AG04449 (cell line): ENCODE measurements at regions not wholly inside any gene's neighbourhood (a gene's known extent, or its start where the extent isn't known, plus 50 kb on each side); places are given as distances from the start of the nearest gene placed in this dataset.

Experiments used
- CTCF ChIA-PET: fragments of 350-600 bp; formaldehyde crosslinking; extraction: SDS; loops from one replicate; lab custom pipeline; 2021; ENCODE audit warnings: antibody characterized with exemption; lab: Yijun Ruan, JAX
- POLR2A ChIA-PET: fragments of 400-600, 350-600 bp; formaldehyde crosslinking; extraction: SDS; loops from one replicate; lab custom pipeline; 2020; ENCODE audit warnings: antibody characterized with exemption, inconsistent platforms; lab: Yijun Ruan, JAX
- DNase-seq: peaks from one replicate; pipeline ENCODE4 v3.0.0-alpha.2; 2010; ENCODE audit warnings: low read depth, low spot score
- H3K4me3 ChIP-seq: 2 replicates; pipeline ENCODE4 v1.5.1; 2011; ENCODE audit warnings: low read depth, mild to moderate bottlenecking, control low read depth, low read length
- TF ChIP-seq, protein P1 (sequence below): IDR thresholded peaks from one replicate; pipeline ENCODE4 v1.5.1; 2011; ENCODE audit warnings: mild to moderate bottlenecking, moderate library complexity, low read length, control low read depth, inconsistent platforms; ENCODE audit not compliant: insufficient read depth; ENCODE audit errors: missing control alignments

GRCh38 chr16:17617021-17617552 lies 146.3 kb upstream of the XYLT1 start:
- DNase-seq: no peak
- ChIA-PET POLR2A (no interaction called here), CTCF (no interaction called here)
- H3K4me3 ChIP-seq: no peak overlapping the region
- TF ChIP-seq, protein P1, sequence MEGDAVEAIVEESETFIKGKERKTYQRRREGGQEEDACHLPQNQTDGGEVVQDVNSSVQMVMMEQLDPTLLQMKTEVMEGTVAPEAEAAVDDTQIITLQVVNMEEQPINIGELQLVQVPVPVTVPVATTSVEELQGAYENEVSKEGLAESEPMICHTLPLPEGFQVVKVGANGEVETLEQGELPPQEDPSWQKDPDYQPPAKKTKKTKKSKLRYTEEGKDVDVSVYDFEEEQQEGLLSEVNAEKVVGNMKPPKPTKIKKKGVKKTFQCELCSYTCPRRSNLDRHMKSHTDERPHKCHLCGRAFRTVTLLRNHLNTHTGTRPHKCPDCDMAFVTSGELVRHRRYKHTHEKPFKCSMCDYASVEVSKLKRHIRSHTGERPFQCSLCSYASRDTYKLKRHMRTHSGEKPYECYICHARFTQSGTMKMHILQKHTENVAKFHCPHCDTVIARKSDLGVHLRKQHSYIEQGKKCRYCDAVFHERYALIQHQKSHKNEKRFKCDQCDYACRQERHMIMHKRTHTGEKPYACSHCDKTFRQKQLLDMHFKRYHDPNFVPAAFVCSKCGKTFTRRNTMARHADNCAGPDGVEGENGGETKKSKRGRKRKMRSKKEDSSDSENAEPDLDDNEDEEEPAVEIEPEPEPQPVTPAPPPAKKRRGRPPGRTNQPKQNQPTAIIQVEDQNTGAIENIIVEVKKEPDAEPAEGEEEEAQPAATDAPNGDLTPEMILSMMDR: no peak

DNA sequence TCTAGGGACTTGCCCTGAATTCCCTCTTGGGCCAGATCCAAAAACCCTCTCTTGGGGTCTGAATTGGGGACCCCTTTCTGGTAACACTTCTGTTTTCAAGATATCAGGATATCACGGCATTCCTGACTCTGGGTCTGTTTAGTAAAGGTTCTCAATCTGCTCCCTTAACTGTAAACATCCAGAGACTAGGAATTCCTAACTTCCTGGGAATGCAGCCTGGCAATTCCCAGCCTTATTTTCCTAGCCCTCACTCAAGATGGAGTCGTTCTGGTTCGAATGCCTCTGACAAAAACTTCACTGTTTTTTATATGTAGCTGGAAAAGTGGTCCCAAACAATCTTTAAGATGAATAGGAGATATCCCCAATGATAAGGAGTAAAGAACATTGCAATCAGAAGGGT lies 141.6 kb upstream of the XYLT1 start:
- no peak for DNase-seq
- H3K4me3 ChIP-seq: no peak overlapping the region
- TF ChIP-seq, protein P1: no peak
- CTCF ChIA-PET: no interaction called here
- POLR2A ChIA-PET: no interaction called here

DNA sequence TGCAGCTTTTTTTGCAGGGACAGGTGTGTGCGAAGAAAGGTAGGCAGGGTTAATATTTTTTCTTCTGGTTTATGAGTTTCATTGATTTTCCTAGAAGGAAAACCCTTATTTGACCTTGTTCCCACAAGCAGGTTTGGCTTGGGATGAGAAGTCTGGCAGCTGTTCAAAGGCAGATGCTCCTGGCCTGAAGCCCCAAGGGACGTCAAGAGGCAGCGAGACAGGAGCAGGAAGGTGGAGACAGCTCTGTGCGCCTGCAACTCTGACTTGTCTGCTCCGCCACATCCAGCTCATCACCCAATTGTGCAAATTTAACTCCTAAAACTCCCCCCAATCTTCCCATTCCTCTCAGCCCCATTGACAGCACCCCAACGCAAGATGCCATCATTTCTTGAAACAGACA lies 136.8 kb upstream of the XYLT1 start:
- POLR2A ChIA-PET: no interaction called here
- no peak overlapping the region for H3K4me3 ChIP-seq
- DNase-seq: no peak
- TF ChIP-seq, protein P1: no peak
- CTCF ChIA-PET: interaction anchor here (1.0 to 1.2 kb wide), 2 partner anchors 27 to 28 kb away, joined by 4 to 6 read pairs; no protein-coding TSS in a partner anchor

GRCh38 chr16:17607075-17607509 lies 136.3 kb upstream of the XYLT1 start:
- TF ChIP-seq, protein P1: no peak
- ChIA-PET POLR2A (no interaction called here), CTCF (interaction anchor here (1.0 to 1.2 kb wide), 2 partner anchors 26 to 28 kb away, joined by 4 to 6 read pairs; no protein-coding TSS in a partner anchor)
- DNase-seq: no peak
- H3K4me3 ChIP-seq: no peak overlapping the region

DNA sequence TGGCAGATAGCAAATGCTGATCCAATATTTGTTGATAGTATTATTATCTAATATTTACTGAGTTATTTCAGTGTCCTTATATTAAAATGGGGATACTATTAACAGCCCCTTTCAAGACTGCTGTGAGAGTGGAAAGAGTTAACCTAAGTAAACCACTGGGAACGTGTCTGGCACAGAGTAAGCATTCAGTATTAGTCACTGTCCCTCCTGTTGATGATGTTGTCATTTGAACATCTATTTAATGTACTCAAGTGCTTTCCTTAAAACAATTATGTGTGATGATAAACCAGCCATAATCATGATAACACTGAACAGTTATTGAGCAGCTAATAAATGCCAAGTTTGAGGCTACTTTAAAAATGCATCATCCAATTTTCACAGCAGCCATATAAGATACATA lies 135.7 kb upstream of the XYLT1 start:
- CTCF ChIA-PET: interaction anchor here (1.0 kb wide), 1 partner anchor 27 kb away, joined by 6 read pairs; no protein-coding TSS in a partner anchor
- POLR2A ChIA-PET: no interaction called here

DNA sequence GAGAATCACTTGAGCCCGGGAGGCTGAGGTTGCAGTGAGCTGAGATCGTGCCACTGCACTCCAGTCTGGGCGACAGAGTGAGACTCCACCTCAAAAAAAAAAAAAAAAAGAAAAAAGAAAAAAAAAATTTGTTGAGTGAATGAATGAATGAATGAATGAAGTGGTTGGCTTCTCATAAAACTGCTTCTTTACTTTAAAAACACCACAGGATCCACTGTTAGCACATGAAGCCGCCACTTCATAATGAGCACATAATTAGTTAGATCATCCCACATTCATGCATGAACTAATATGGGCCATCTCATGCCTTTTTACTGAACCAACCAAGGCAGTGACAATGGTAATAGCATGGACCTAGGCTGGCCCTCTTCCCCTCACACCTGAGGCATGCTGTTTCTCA lies 135.0 kb upstream of the XYLT1 start:
- TF ChIP-seq, protein P1: no peak
- POLR2A ChIA-PET: no interaction called here

More for the DNA sequence above, 135.7 kb upstream of the XYLT1 start:
- no peak for DNase-seq
- TF ChIP-seq, protein P1: no peak
- H3K4me3 ChIP-seq: no peak overlapping the region

More for the DNA sequence above, 135.0 kb upstream of the XYLT1 start:
- CTCF ChIA-PET: no interaction called here
- DNase-seq: no peak
- H3K4me3 ChIP-seq: no peak overlapping the region
